Thymus (tissue), 11 donors: ENCODE measurements at regions not wholly inside any gene's neighbourhood (a gene's known extent, or its start where the extent isn't known, plus 50 kb on each side); places are given as distances from the start of the nearest gene placed in this dataset.

Experiments
- DNase-seq, 9 donors: peaks; one replicate each; pipeline ENCODE4 v3.0.0-alpha.2; 2013; ENCODE audit warnings: low spot score in 9 of 9, low read depth in 6 of 9, missing footprints in 1 of 9
- H3K27ac ChIP-seq, 2 donors: one replicate each; pipeline ENCODE4 v1.5.1; 2013; ENCODE audit warnings: control low read depth in 1 of 2, low read depth in 1 of 2, low read length in 1 of 2, mild to moderate bottlenecking in 1 of 2, moderate library complexity in 1 of 2
- H3K27me3 ChIP-seq, 2 donors: one replicate each; pipeline ENCODE4 v1.5.1; 2013; ENCODE audit warnings: low read length in 1 of 2; ENCODE audit not compliant: control insufficient read depth in 2 of 2, insufficient read depth in 1 of 2
- H3K36me3 ChIP-seq, 2 donors: one replicate each; pipeline ENCODE4 v1.5.1; 2013; ENCODE audit warnings: low read length in 1 of 2, mild to moderate bottlenecking in 1 of 2, moderate library complexity in 1 of 2; ENCODE audit not compliant: control insufficient read depth in 2 of 2, insufficient read depth in 2 of 2
- H3K4me1 ChIP-seq, 2 donors: one replicate each; pipeline ENCODE4 v1.5.1; 2013; ENCODE audit warnings: low read length in 2 of 2; ENCODE audit not compliant: control insufficient read depth in 2 of 2, insufficient read depth in 2 of 2
- H3K4me3 ChIP-seq, 2 donors: one replicate each; pipeline ENCODE4 v1.5.1; 2013; ENCODE audit warnings: low read length in 2 of 2, control low read depth in 1 of 2, mild to moderate bottlenecking in 1 of 2
- H3K9me3 ChIP-seq, 2 donors: one replicate each; pipeline ENCODE4 v1.5.1; 2013; ENCODE audit warnings: low read length in 1 of 2, mild to moderate bottlenecking in 1 of 2; ENCODE audit not compliant: control insufficient read depth in 2 of 2, insufficient read depth in 1 of 2
- WGBS: extraction: QIAGEN DNeasy Blood & Tissue Kit; methylation state at CpG from one replicate; pipeline ENCODE4 v1.1.7; 2013; 5-methylcytosine and 5-hydroxymethylcytosine counted together
- donor health status: healthy.

GRCh38 chr20:22944062-22944461 lies 91.0 kb upstream of the SSTR4 start:
- H3K36me3 ChIP-seq: no peaks in the 10 kb centered on the region
- 66% methylated on average over 4 of the region's 4 CpGs for WGBS

DNA sequence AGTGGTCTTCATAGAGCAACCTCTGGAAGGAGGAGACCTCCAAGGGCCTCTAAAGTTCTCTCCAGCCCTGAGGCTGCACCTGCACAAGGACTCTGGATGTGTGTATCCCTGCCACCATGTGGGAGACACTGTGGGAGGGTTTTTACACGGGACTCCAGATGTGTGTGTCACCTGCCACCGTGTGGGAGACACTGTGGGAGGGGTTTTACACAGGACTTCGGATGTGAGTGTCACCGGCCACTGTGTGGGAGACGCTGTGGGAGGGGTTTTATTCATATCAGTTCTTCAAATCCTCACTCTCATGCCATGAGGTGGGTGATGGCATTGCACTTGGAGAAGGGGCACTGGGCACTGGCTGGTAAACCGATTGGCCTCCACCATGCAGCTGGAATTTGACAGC lies 90.2 kb upstream of the SSTR4 start:
- H3K27ac ChIP-seq: no peak overlapping the region
- H3K27me3 ChIP-seq: no peaks in the 10 kb centered on the region
- WGBS: 97% methylated on average over 6 of the region's 6 CpGs
- H3K9me3 ChIP-seq: no peaks in the 10 kb centered on the region
- no peaks in the 10 kb centered on the region for H3K4me1 ChIP-seq
- no peak overlapping the region for H3K4me3 ChIP-seq
- H3K36me3 ChIP-seq: no peaks in the 10 kb centered on the region
- DNase-seq: no peak

More at GRCh38 chr20:22944062-22944461, 91.0 kb upstream of the SSTR4 start:
- no peaks in the 10 kb centered on the region for H3K27me3 ChIP-seq
- H3K4me1 ChIP-seq: no peaks in the 10 kb centered on the region
- H3K9me3 ChIP-seq: no peaks in the 10 kb centered on the region
- DNase-seq: no peak
- H3K4me3 ChIP-seq: no peak overlapping the region
- H3K27ac ChIP-seq: no peak overlapping the region

DNA sequence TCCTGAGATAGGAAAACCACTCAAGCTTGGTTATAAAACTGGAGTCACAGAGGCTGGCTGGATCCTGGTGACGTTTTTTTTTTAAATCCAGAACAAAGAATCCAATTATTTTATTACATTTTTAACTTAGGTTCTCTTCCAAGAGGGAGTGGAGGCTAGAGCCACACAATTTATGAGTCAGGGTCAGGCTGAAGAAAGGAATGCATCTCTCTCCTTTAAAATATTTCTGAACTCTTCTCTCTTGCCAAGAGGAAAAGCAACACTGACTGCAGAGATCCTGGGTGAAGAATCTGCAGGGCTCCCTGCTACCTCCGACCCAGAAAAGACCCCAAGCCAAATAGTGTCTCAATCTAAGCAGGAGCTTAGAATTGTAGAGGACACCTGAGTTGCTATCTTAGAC lies 88.5 kb upstream of the SSTR4 start:
- H3K9me3 ChIP-seq: no peaks in the 10 kb centered on the region

GRCh38 chr20:22949331-22950109 lies 85.6 kb upstream of the SSTR4 start:
- no peaks in the 10 kb centered on the region for H3K4me1 ChIP-seq
- H3K36me3 ChIP-seq: no peaks in the 10 kb centered on the region
- no peak overlapping the region for H3K27ac ChIP-seq
- WGBS: 75% methylated on average over 5 of the region's 5 CpGs
- H3K4me3 ChIP-seq: no peak overlapping the region
- peak in 4 of 9 donors; percentile 4 to 38 (median 8) for DNase-seq
- H3K9me3 ChIP-seq: no peaks in the 10 kb centered on the region
- H3K27me3 ChIP-seq: no peaks in the 10 kb centered on the region

More for the DNA sequence above, 88.5 kb upstream of the SSTR4 start:
- no peak overlapping the region for H3K4me3 ChIP-seq
- no peaks in the 10 kb centered on the region for H3K27me3 ChIP-seq
- DNase-seq: no peak
- H3K27ac ChIP-seq: no peak overlapping the region
- 90% methylated on average over 2 of the region's 2 CpGs for WGBS
- no peaks in the 10 kb centered on the region for H3K4me1 ChIP-seq
- no peaks in the 10 kb centered on the region for H3K36me3 ChIP-seq

DNA sequence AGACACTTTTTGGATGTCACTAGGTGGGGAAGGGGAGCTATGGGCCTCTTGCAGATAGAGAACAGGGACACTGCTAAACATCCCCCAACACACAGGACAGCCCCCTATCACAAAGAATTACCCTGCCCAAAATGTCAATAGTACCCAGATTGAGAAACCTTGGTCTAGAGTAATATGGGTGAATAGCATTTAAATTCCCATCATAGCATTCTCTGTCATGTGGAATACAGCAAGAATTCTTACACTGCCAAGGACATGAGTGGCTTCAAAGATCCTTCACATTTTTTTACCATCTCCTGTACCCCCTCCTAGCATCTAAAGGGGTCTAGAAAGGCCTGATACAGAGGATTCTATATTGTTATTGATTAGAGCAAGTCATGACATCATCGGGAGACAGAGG lies 83.1 kb upstream of the SSTR4 start:
- 98% methylated on average over 1 of the region's 1 CpG for WGBS
- Histone ChIP-seq H3K27me3 (no peaks in the 10 kb centered on the region), H3K36me3 (no peaks in the 10 kb centered on the region), H3K27ac (no peak overlapping the region), H3K9me3 (no peaks in the 10 kb centered on the region), H3K4me3 (no peak overlapping the region), H3K4me1 (no peaks in the 10 kb centered on the region)
- no peak for DNase-seq

- H3K27me3 ChIP-seq: no peaks in the 10 kb centered on the region
These were observed 80.5 kb upstream of the SSTR4 start for GRCh38 chr20:22954661-22955060.

GRCh38 chr20:22958390-22958789 lies 76.7 kb upstream of the SSTR4 start:
- DNase-seq: no peak
- no peaks in the 10 kb centered on the region for H3K4me1 ChIP-seq
- H3K9me3 ChIP-seq: no peaks in the 10 kb centered on the region
- no peak overlapping the region for H3K27ac ChIP-seq
- WGBS: 95% methylated on average over 6 of the region's 6 CpGs
- no peak overlapping the region for H3K4me3 ChIP-seq
- H3K27me3 ChIP-seq: no peaks in the 10 kb centered on the region
- H3K36me3 ChIP-seq: no peaks in the 10 kb centered on the region

More at GRCh38 chr20:22954661-22955060, 80.5 kb upstream of the SSTR4 start:
- H3K9me3 ChIP-seq: no peaks in the 10 kb centered on the region
- no peak for DNase-seq
- no peaks in the 10 kb centered on the region for H3K36me3 ChIP-seq
- no peak overlapping the region for H3K4me3 ChIP-seq
- no peak overlapping the region for H3K27ac ChIP-seq
- 96% methylated on average over 3 of the region's 3 CpGs for WGBS
- no peaks in the 10 kb centered on the region for H3K4me1 ChIP-seq

DNA sequence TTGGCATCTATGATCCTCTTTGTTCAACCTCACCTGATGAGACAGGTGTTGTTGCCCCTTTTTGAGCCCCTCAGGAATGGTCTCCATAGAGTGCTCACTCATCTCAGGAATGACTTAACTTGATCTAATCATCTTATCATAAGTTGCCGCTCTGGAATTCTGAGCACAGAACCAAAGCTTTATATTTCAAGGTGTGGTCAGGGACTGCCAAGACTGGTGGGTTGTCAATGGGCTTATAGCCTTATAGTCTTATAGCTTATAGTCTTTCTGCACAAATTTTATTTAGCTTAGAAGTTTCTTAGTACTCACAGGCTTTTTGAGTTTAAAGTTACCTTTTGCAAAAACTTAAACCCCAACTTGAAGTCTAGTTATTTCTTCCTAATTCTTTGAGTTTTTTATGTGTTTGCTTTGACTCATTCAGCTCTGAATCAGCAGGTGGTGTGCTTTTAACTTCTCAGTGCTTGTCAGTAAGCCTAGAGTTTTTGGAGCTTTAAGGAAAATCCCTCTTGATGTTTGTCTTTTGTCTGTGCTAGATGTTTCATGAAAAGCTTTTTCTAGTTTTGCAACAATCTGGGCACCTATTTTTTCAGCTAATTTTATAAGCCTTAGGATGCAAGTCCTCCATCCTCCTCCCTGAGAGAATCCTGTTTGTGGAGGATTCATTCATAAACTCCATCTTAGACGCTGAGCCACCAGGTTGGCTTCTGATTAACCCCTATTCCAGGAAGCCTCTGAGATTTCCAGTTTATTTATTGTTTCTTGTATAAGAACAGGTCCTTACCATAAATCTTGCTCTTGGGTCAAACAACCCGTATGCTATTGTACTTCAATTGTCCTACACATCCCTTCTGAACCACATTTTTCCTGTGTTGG lies 72.3 kb upstream of the SSTR4 start:
- Histone ChIP-seq H3K27ac (no peak overlapping the region), H3K27me3 (no peaks in the 10 kb centered on the region), H3K9me3 (no peaks in the 10 kb centered on the region), H3K36me3 (no peaks in the 10 kb centered on the region), H3K4me3 (no peak overlapping the region), H3K4me1 (no peaks in the 10 kb centered on the region)
- WGBS: 76% methylated on average over 3 of the region's 3 CpGs
- DNase-seq: no peak

GRCh38 chr20:22963581-22963980 lies 71.5 kb upstream of the SSTR4 start:
- Histone ChIP-seq H3K4me3 (no peak overlapping the region), H3K27ac (no peak overlapping the region), H3K27me3 (no peaks in the 10 kb centered on the region), H3K4me1 (no peaks in the 10 kb centered on the region), H3K9me3 (no peaks in the 10 kb centered on the region), H3K36me3 (no peaks in the 10 kb centered on the region)
- WGBS: 92% methylated on average over 3 of the region's 3 CpGs
- DNase-seq: no peak
